Endothelial cell of umbilical vein (primary cell): ENCODE measurements at regions not wholly inside any gene's neighbourhood (a gene's known extent, or its start where the extent isn't known, plus 50 kb on each side); places are given as distances from the start of the nearest gene placed in this dataset.

Source experiments
- BruUV-seq: library from RNA; stranded (reverse); fragments of 400-500 nt; replicated peaks from 2 replicates; lab custom pipeline; 2021; lab: Mats Ljungman, UMichigan
- CTCF ChIA-PET: fragments of 300-600, 350-600 bp; sonication (Branson Sonifier 250); formaldehyde crosslinking; loops from one replicate; lab custom pipeline; 2021; ENCODE audit warnings: antibody characterized with exemption, inconsistent platforms; lab: Charles Lee
- POLR2A ChIA-PET: fragments of 300-600, 350-600 bp; sonication (Branson Sonifier 250); formaldehyde crosslinking; loops from one replicate; lab custom pipeline; 2021; ENCODE audit warnings: antibody characterized with exemption, inconsistent platforms; lab: Charles Lee
- DNase-seq: peaks from one replicate; pipeline ENCODE4 v3.0.0-alpha.2; 2011; ENCODE audit warnings: low read depth, low spot score
- FAIRE-seq: peaks from 2 replicates; lab custom pipeline; 2011; peaks lifted over from hg19 to GRCh38; lab: Jason Lieb, UNC
- H2AFZ ChIP-seq: 2 replicates; pipeline ENCODE4 v1.6.0; 2012; ENCODE audit warnings: low read depth, low read length, control low read depth, inconsistent platforms
- H3K27ac ChIP-seq: 2 replicates; pipeline ENCODE4 v1.5.1; 2011; ENCODE audit warnings: low read depth, mild to moderate bottlenecking, control low read depth, low read length, moderate library complexity; ENCODE audit not compliant: insufficient read depth
- H3K27me3 ChIP-seq, 2 experiments: 2 replicates each; pipeline versions ENCODE4 v1.6.0 to v1.6.1; 2011; ENCODE audit warnings: low read length in 2 of 2, mixed read lengths in 1 of 2; ENCODE audit not compliant: control insufficient read depth in 2 of 2, insufficient read depth in 2 of 2
- H3K36me3 ChIP-seq, 2 experiments: 2 replicates in 1 of 2; 3 replicates in 1 of 2; pipeline ENCODE4 v1.5.1; 2011; ENCODE audit warnings: low read length in 2 of 2, mild to moderate bottlenecking in 1 of 2, moderate library complexity in 1 of 2; ENCODE audit not compliant: control insufficient read depth in 2 of 2, insufficient read depth in 2 of 2; ENCODE audit errors: extremely low read depth in 1 of 2
- H3K4me1 ChIP-seq: 3 replicates; pipeline ENCODE4 v1.5.1; 2011; ENCODE audit warnings: mild to moderate bottlenecking, low read length; ENCODE audit not compliant: control insufficient read depth, insufficient read depth; ENCODE audit errors: extremely low read depth
- H3K4me2 ChIP-seq: 2 replicates; pipeline ENCODE4 v1.6.1; 2011; ENCODE audit warnings: low read length, control low read depth, mixed read lengths; ENCODE audit not compliant: insufficient read depth
- H3K4me3 ChIP-seq, 3 experiments: fragments of 200-600 bp in 1 of 3; sonication (generic), shearing (Covaris generic) in 1 of 3; replicated peaks in 1 of 3; 2 replicates each; pipeline ENCODE4 v1.5.1; 2011 to 2016; ENCODE audit warnings: control low read depth in 3 of 3, low read length in 3 of 3, mild to moderate bottlenecking in 2 of 3, inconsistent platforms in 1 of 3, low read depth in 1 of 3, moderate library complexity in 1 of 3; ENCODE audit not compliant: insufficient read depth in 1 of 3
- H3K79me2 ChIP-seq: 2 replicates; pipeline ENCODE4 v1.6.0; 2012; ENCODE audit warnings: low read length, inconsistent platforms; ENCODE audit not compliant: control insufficient read depth, insufficient read depth
- H3K9ac ChIP-seq: replicated peaks from 2 replicates; pipeline ENCODE3; 2011; ENCODE audit warnings: low read length, control low read depth; ENCODE audit not compliant: insufficient read depth; ENCODE audit errors: extremely low read depth
- H3K9me1 ChIP-seq: replicated peaks from 3 replicates; pipeline ENCODE4 v1.6.0; 2011; ENCODE audit warnings: mild to moderate bottlenecking, low read length; ENCODE audit not compliant: control insufficient read depth, insufficient read depth; ENCODE audit errors: extremely low read depth
- H3K9me3 ChIP-seq: replicated peaks from 2 replicates; pipeline ENCODE4 v1.5.1; 2012; ENCODE audit warnings: low read length, inconsistent platforms; ENCODE audit not compliant: control insufficient read depth, insufficient read depth
- H4K20me1 ChIP-seq: replicated peaks from 2 replicates; pipeline ENCODE3; 2011; ENCODE audit warnings: mild to moderate bottlenecking, low read length; ENCODE audit not compliant: control insufficient read depth, insufficient read depth; ENCODE audit errors: extremely low read depth
- CTCF ChIP-seq, 2 donors: IDR thresholded peaks; 1 replicate in 1 of 2; 2 replicates in 1 of 2; pipeline ENCODE4 v1.5.1; 2011; ENCODE audit warnings: low read length in 2 of 2, mild to moderate bottlenecking in 2 of 2, moderate library complexity in 2 of 2, control low read depth in 1 of 2, inconsistent platforms in 1 of 2, low read depth in 1 of 2; ENCODE audit not compliant: insufficient read depth in 1 of 2; ENCODE audit errors: extremely low read depth in 1 of 2
- EZH2 ChIP-seq: IDR thresholded peaks from 2 replicates; pipeline ENCODE4 v1.6.1; 2012; ENCODE audit warnings: borderline replicate concordance, low read depth, mild to moderate bottlenecking, moderate library complexity, low read length, inconsistent platforms; ENCODE audit not compliant: severe bottlenecking
- FOS ChIP-seq: IDR thresholded peaks from 2 replicates; pipeline ENCODE4 v1.6.1; 2011; ENCODE audit warnings: mild to moderate bottlenecking, low read length, moderate library complexity, borderline replicate concordance; ENCODE audit not compliant: insufficient read depth
- GATA2 ChIP-seq: IDR thresholded peaks from 2 replicates; pipeline ENCODE4 v1.7.0; 2011; ENCODE audit warnings: low read depth, mild to moderate bottlenecking, moderate library complexity, mixed read lengths, low read length; ENCODE audit not compliant: insufficient read length, insufficient read depth
- JUN ChIP-seq: IDR thresholded peaks from 2 replicates; pipeline ENCODE4 v1.6.1; 2011; ENCODE audit warnings: borderline replicate concordance, low read depth; ENCODE audit not compliant: insufficient read length, insufficient read depth
- MAX ChIP-seq: IDR thresholded peaks from 2 replicates; pipeline ENCODE4 v1.6.1; 2011; ENCODE audit not compliant: insufficient read depth, insufficient read length
- MYC ChIP-seq: IDR thresholded peaks from one replicate; pipeline ENCODE4 v1.6.1; 2011; ENCODE audit warnings: mild to moderate bottlenecking, low read depth, low read length
- POLR2A ChIP-seq: IDR thresholded peaks from 2 replicates; pipeline ENCODE4 v1.6.1; 2012; ENCODE audit warnings: low read depth, mild to moderate bottlenecking, control low read depth, low read length
- POLR2AphosphoS5 ChIP-seq: IDR thresholded peaks from 2 replicates; pipeline ENCODE4 v1.6.1; 2012; ENCODE audit warnings: low read depth, mild to moderate bottlenecking, control low read depth, low read length, moderate library complexity; ENCODE audit not compliant: insufficient read depth
- dilution Hi-C: fragments of 300-500 bp; cut with MboI; formaldehyde crosslinking; loops from one replicate; pipeline ENCODE4 v1.15.0; 2019; ENCODE audit warnings: low sequenced_read_pairs; ENCODE audit not compliant: extremely low pct_ligation_motif_present
- intact Hi-C: fragments of 100-400 bp; cut with micrococcal nuclease; formaldehyde crosslinking; loops from one replicate; pipeline ENCODE4 v1.10.0; 2022

- Histone ChIP-seq H3K4me3 (no peak overlapping the region), H3K27me3 (no peaks in the 10 kb centered on the region), H3K9me3 (no peaks in the 10 kb centered on the region), H3K4me2 (no peak overlapping the region), H3K27ac (no peak overlapping the region), H4K20me1 (no peaks in the 10 kb centered on the region), H3K4me1 (no peaks in the 10 kb centered on the region), H3K9ac (no peak overlapping the region), H3K36me3 (no peaks in the 10 kb centered on the region), H3K79me2 (no peaks in the 10 kb centered on the region), H3K9me1 (no peaks in the 10 kb centered on the region), H2AFZ (no peak overlapping the region)
- no peak for DNase-seq
- FAIRE-seq, result no peak
- dilution Hi-C loops, result no loop called here
- intact Hi-C loops, result no loop called here
- CTCF ChIA-PET, result interaction anchor here (1.6 kb wide), 1 partner anchor 25 kb away, joined by 3 read pairs; no protein-coding TSS in a partner anchor
- POLR2A ChIA-PET, result no interaction called here
- TF ChIP-seq POLR2AphosphoS5, result no peak
- TF ChIP-seq JUN, result no peak
- TF ChIP-seq GATA2, result no peak
- no peak for TF ChIP-seq EZH2
- TF ChIP-seq FOS, result no peak
- no TSS peak for BruUV-seq
These were observed 798.8 kb downstream of the PLA2G4A start for GRCh38 chr1:187627516-187627915.

- Histone ChIP-seq H3K27me3 (no peaks in the 10 kb centered on the region), H3K9ac (no peak overlapping the region)
- POLR2A ChIA-PET, result no interaction called here
These were observed 800.3 kb downstream of the PLA2G4A start for GRCh38 chr1:187629075-187629474.

More at GRCh38 chr1:187629075-187629474, 800.3 kb downstream of the PLA2G4A start:
- Histone ChIP-seq H4K20me1 (no peaks in the 10 kb centered on the region), H3K9me1 (no peaks in the 10 kb centered on the region), H3K79me2 (no peaks in the 10 kb centered on the region), H2AFZ (no peak overlapping the region), H3K4me3 (no peak overlapping the region), H3K4me2 (no peak overlapping the region), H3K36me3 (no peaks in the 10 kb centered on the region), H3K4me1 (no peaks in the 10 kb centered on the region), H3K27ac (no peak overlapping the region), H3K9me3 (no peaks in the 10 kb centered on the region)
- intact Hi-C loops, result no loop called here
- BruUV-seq, result no TSS peak
- DNase-seq (no peak), FAIRE-seq (no peak)
- CTCF ChIA-PET, result no interaction called here
- no peak for TF ChIP-seq EZH2
- no peak for TF ChIP-seq MAX
- TF ChIP-seq GATA2, result no peak
- TF ChIP-seq FOS, result no peak
- no peak for TF ChIP-seq POLR2AphosphoS5
- no peak for TF ChIP-seq CTCF (IDR thresholded peaks at IDR 0.05; ENCODE audit: extremely low read depth in 1 of 2, insufficient read depth in 1 of 2, low read depth in 1 of 2, low read length in 2 of 2)
- no peak for TF ChIP-seq MYC
- TF ChIP-seq JUN, result no peak
- no peak for TF ChIP-seq POLR2A
- dilution Hi-C loops, result no loop called here
